HEK293 (cell line): ENCODE measurements at regions not wholly inside any gene's neighbourhood (a gene's known extent, or its start where the extent isn't known, plus 50 kb on each side); places are given as distances from the start of the nearest gene placed in this dataset.

Experiments
- CTCF ChIA-PET: fragments of 350-600 bp; formaldehyde crosslinking; extraction: SDS; loops from one replicate; lab custom pipeline; 2021; ENCODE audit warnings: antibody characterized with exemption; lab: Yijun Ruan, JAX
- POLR2A ChIA-PET: fragments of 300-600 bp; formaldehyde crosslinking; extraction: SDS; loops from one replicate; lab custom pipeline; 2020; ENCODE audit warnings: antibody characterized with exemption, inconsistent platforms; lab: Yijun Ruan, JAX
- H3K27ac ChIP-seq: fragments of 200-500 bp; sonication (Bioruptor generic); 2 replicates; pipeline ENCODE4 v1.5.1; 2014; ENCODE audit warnings: low read depth, low read length, control low read depth, inconsistent platforms; ENCODE audit errors: extremely low read depth
- H3K36me3 ChIP-seq, 2 experiments: fragments of 200-500 bp in 1 of 2; sonication (Bioruptor generic) in 1 of 2; 1 replicate in 1 of 2; 2 replicates in 1 of 2; pipeline ENCODE4 v1.5.1; 2014 to 2017; ENCODE audit warnings: inconsistent platforms in 2 of 2, low read length in 2 of 2; ENCODE audit not compliant: control insufficient read depth in 2 of 2, insufficient read depth in 1 of 2
- H3K4me1 ChIP-seq: fragments of 200-500 bp; sonication (Bioruptor generic); 2 replicates; pipeline ENCODE4 v1.5.1; 2014; ENCODE audit warnings: mild to moderate bottlenecking, low read length, inconsistent platforms; ENCODE audit not compliant: control insufficient read depth, insufficient read depth
- H3K4me3 ChIP-seq: 2 replicates; pipeline ENCODE4 v1.5.1; 2011; ENCODE audit warnings: low read depth, mild to moderate bottlenecking, control low read depth, low read length, moderate library complexity
- H3K9me3 ChIP-seq: fragments of 200-500 bp; sonication (Bioruptor generic); 2 replicates; pipeline ENCODE4 v1.5.1; 2014; ENCODE audit warnings: low read depth, low read length, inconsistent platforms; ENCODE audit not compliant: control insufficient read depth, insufficient read depth
- GFI1B ChIP-seq: fragments of 450-650 bp; formaldehyde crosslinking; IDR thresholded peaks from 2 replicates; pipeline ENCODE4 v1.5.1; 2016; ENCODE audit warnings: missing biosample characterization, missing genetic modification characterization
- RBAK ChIP-seq: fragments of 450-650 bp; formaldehyde crosslinking; IDR thresholded peaks from 2 replicates; pipeline ENCODE4 v1.5.1; 2016; ENCODE audit warnings: missing biosample characterization, missing genetic modification characterization
- SALL2 ChIP-seq: fragments of 450-650 bp; formaldehyde crosslinking; IDR thresholded peaks from 2 replicates; pipeline ENCODE4 v1.5.0; 2017; ENCODE audit warnings: missing biosample characterization, mild to moderate bottlenecking, missing genetic modification characterization, borderline replicate concordance
- WT1 ChIP-seq: fragments of 450-650 bp; formaldehyde crosslinking; IDR thresholded peaks from 2 replicates; pipeline ENCODE4 v1.5.1; 2016; ENCODE audit warnings: missing biosample characterization, missing genetic modification characterization
- ZNF211 ChIP-seq: fragments of 450-650 bp; formaldehyde crosslinking; IDR thresholded peaks from 2 replicates; pipeline ENCODE4 v1.5.1; 2016; ENCODE audit warnings: low read depth, missing biosample characterization, missing genetic modification characterization
- ZNF433 ChIP-seq: fragments of 450-650 bp; formaldehyde crosslinking; IDR thresholded peaks from 2 replicates; pipeline ENCODE4 v1.5.1; 2016; ENCODE audit warnings: missing biosample characterization, missing genetic modification characterization, low read depth
- ZNF449 ChIP-seq: fragments of 450-650 bp; formaldehyde crosslinking; IDR thresholded peaks from 2 replicates; pipeline ENCODE4 v1.5.1; 2017; ENCODE audit warnings: missing biosample characterization, mild to moderate bottlenecking, missing genetic modification characterization, moderate library complexity
- ZNF510 ChIP-seq: fragments of 450-650 bp; formaldehyde crosslinking; IDR thresholded peaks from 2 replicates; pipeline ENCODE4 v1.5.1; 2018; ENCODE audit warnings: mild to moderate bottlenecking, missing genetic modification characterization, missing biosample characterization; ENCODE audit not compliant: insufficient replicate concordance
- ZNF585B ChIP-seq: fragments of 450-650 bp; formaldehyde crosslinking; IDR thresholded peaks from 2 replicates; pipeline ENCODE4 v1.5.1; 2016; ENCODE audit warnings: missing biosample characterization, missing genetic modification characterization
- ZNF610 ChIP-seq: fragments of 450-650 bp; formaldehyde crosslinking; IDR thresholded peaks from 2 replicates; pipeline ENCODE4 v1.5.1; 2016; ENCODE audit warnings: missing biosample characterization, missing genetic modification characterization, borderline replicate concordance
- ZNF626 ChIP-seq: fragments of 450-650 bp; sonication (Bioruptor Pico); formaldehyde crosslinking; IDR thresholded peaks from 2 replicates; pipeline ENCODE4 v1.5.1; 2018; ENCODE audit warnings: missing biosample characterization, missing genetic modification characterization, inconsistent platforms
- ZNF707 ChIP-seq: fragments of 450-650 bp; formaldehyde crosslinking; IDR thresholded peaks from 2 replicates; pipeline ENCODE4 v1.5.1; 2016; ENCODE audit warnings: missing biosample characterization, missing genetic modification characterization
- ZSCAN30 ChIP-seq: fragments of 450-650 bp; IDR thresholded peaks from 2 replicates; pipeline ENCODE4 v1.5.1; 2018; ENCODE audit warnings: missing biosample characterization, mild to moderate bottlenecking, missing genetic modification characterization, moderate library complexity
- TF ChIP-seq, protein P1 (sequence below): fragments of 450-650 bp; formaldehyde crosslinking; IDR thresholded peaks from 2 replicates; pipeline ENCODE4 v1.5.1; 2016; ENCODE audit warnings: missing biosample characterization, missing genetic modification characterization
- TF ChIP-seq, protein P2 (sequence below): fragments of 450-650 bp; formaldehyde crosslinking; IDR thresholded peaks from 2 replicates; pipeline ENCODE4 v1.5.1; 2016; ENCODE audit warnings: missing biosample characterization, missing genetic modification characterization, low read depth
- TF ChIP-seq, protein P3 (sequence below): fragments of 450-650 bp; formaldehyde crosslinking; IDR thresholded peaks from 2 replicates; pipeline ENCODE4 v1.5.1; 2016; ENCODE audit warnings: missing biosample characterization, missing genetic modification characterization
- TF ChIP-seq, protein P4 (sequence below): fragments of 450-650 bp; formaldehyde crosslinking; IDR thresholded peaks from 2 replicates; pipeline ENCODE4 v1.5.1; 2016; ENCODE audit warnings: missing biosample characterization, missing genetic modification characterization

- TF ChIP-seq, protein P1, sequence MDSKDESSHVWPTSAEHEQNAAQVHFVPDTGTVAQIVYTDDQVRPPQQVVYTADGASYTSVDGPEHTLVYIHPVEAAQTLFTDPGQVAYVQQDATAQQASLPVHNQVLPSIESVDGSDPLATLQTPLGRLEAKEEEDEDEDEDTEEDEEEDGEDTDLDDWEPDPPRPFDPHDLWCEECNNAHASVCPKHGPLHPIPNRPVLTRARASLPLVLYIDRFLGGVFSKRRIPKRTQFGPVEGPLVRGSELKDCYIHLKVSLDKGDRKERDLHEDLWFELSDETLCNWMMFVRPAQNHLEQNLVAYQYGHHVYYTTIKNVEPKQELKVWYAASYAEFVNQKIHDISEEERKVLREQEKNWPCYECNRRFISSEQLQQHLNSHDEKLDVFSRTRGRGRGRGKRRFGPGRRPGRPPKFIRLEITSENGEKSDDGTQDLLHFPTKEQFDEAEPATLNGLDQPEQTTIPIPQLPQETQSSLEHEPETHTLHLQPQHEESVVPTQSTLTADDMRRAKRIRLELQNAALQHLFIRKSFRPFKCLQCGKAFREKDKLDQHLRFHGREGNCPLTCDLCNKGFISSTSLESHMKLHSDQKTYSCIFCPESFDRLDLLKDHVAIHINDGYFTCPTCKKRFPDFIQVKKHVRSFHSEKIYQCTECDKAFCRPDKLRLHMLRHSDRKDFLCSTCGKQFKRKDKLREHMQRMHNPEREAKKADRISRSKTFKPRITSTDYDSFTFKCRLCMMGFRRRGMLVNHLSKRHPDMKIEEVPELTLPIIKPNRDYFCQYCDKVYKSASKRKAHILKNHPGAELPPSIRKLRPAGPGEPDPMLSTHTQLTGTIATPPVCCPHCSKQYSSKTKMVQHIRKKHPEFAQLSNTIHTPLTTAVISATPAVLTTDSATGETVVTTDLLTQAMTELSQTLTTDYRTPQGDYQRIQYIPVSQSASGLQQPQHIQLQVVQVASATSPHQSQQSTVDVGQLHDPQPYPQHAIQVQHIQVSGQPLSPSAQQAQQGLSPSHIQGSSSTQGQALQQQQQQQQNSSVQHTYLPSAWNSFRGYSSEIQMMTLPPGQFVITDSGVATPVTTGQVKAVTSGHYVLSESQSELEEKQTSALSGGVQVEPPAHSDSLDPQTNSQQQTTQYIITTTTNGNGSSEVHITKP = no peak
- TF ChIP-seq, all 188 proteins: peak for 0
These were observed 611.4 kb upstream of the HS6ST1 start (continued) for GRCh38 chr2:128930101-128930500.

- CTCF ChIA-PET = no interaction called here
- Histone ChIP-seq H3K4me1 (no peaks in the 10 kb centered on the region), H3K27ac (no peak overlapping the region), H3K9me3 (no peaks in the 10 kb centered on the region), H3K4me3 (no peak overlapping the region), H3K36me3 (no peaks in the 10 kb centered on the region)
- POLR2A ChIA-PET = no interaction called here
- TF ChIP-seq WT1 = no peak
- TF ChIP-seq ZNF707 = no peak
- no peak for TF ChIP-seq ZNF510
- TF ChIP-seq ZNF626 (tag by site-specific recombination) = no peak
- TF ChIP-seq, protein P2, sequence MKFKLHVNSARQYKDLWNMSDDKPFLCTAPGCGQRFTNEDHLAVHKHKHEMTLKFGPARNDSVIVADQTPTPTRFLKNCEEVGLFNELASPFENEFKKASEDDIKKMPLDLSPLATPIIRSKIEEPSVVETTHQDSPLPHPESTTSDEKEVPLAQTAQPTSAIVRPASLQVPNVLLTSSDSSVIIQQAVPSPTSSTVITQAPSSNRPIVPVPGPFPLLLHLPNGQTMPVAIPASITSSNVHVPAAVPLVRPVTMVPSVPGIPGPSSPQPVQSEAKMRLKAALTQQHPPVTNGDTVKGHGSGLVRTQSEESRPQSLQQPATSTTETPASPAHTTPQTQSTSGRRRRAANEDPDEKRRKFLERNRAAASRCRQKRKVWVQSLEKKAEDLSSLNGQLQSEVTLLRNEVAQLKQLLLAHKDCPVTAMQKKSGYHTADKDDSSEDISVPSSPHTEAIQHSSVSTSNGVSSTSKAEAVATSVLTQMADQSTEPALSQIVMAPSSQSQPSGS (tag by site-specific recombination) = no peak
- no peak for TF ChIP-seq ZNF449
- TF ChIP-seq SALL2 = no peak
- TF ChIP-seq, protein P3, sequence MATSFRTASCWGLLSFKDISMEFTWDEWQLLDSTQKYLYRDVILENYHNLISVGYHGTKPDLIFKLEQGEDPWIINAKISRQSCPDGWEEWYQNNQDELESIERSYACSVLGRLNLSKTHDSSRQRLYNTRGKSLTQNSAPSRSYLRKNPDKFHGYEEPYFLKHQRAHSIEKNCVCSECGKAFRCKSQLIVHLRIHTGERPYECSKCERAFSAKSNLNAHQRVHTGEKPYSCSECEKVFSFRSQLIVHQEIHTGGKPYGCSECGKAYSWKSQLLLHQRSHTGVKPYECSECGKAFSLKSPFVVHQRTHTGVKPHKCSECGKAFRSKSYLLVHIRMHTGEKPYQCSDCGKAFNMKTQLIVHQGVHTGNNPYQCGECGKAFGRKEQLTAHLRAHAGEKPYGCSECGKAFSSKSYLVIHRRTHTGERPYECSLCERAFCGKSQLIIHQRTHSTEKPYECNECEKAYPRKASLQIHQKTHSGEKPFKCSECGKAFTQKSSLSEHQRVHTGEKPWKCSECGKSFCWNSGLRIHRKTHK (tag by site-specific recombination) = no peak
- no peak for TF ChIP-seq ZNF433 (tag by site-specific recombination)
- no peak for TF ChIP-seq ZNF585B (tag by site-specific recombination)
- no peak for TF ChIP-seq GFI1B (tag by site-specific recombination)
- TF ChIP-seq, protein P4, sequence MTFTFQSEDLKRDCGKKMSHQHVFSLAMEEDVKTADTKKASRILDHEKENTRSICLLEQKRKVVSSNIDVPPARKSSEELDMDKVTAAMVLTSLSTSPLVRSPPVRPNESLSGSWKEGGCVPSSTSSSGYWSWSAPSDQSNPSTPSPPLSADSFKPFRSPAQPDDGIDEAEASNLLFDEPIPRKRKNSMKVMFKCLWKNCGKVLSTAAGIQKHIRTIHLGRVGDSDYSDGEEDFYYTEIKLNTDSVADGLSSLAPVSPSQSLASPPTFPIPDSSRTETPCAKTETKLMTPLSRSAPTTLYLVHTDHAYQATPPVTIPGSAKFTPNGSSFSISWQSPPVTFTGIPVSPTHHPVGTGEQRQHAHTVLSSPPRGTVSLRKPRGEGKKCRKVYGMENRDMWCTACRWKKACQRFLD (tag by site-specific recombination) = no peak
- TF ChIP-seq RBAK (tag by site-specific recombination) = no peak
- no peak for TF ChIP-seq ZSCAN30 (tag by site-specific recombination)
- TF ChIP-seq ZNF211 (tag by site-specific recombination) = no peak
- no peak for TF ChIP-seq ZNF610 (tag by site-specific recombination)
These were observed 621.7 kb upstream of the HS6ST1 start for GRCh38 chr2:128940378-128940777.
